Nephron (organoid): ENCODE measurements at regions not wholly inside any gene's neighbourhood (a gene's known extent, or its start where the extent isn't known, plus 50 kb on each side); places are given as distances from the start of the nearest gene placed in this dataset.
A peak's percentile ranks its signal among the peaks of the same experiment; 100 is the strongest.
"Not testable (repeated sequence)": the region's sequence is repeated elsewhere in the genome, so short reads cannot be mapped to it uniquely, and the experiment has no call there.

Experiments used
- H3K27ac Mint-ChIP-seq, 3 experiments: 2 replicates each; pipeline ENCODE4 v1.8.0; 2020; ENCODE audit warnings: mixed read lengths in 3 of 3, mild to moderate bottlenecking in 2 of 3, moderate library complexity in 1 of 3
- H3K27me3 Mint-ChIP-seq: 2 replicates; pipeline ENCODE4 v1.8.0; 2021; ENCODE audit warnings: low read depth, mild to moderate bottlenecking, moderate library complexity, mixed read lengths
- H3K36me3 Mint-ChIP-seq: 2 replicates; pipeline ENCODE4 v1.8.0; 2020; ENCODE audit warnings: low read depth, mixed read lengths
- H3K4me1 Mint-ChIP-seq: 2 replicates; pipeline ENCODE4 v1.8.0; 2020; ENCODE audit warnings: mixed read lengths
- H3K4me3 Mint-ChIP-seq, 3 experiments: 2 replicates each; pipeline ENCODE4 v1.8.0; 2020; ENCODE audit warnings: mild to moderate bottlenecking in 3 of 3, mixed read lengths in 3 of 3, moderate library complexity in 2 of 3
- H3K9me3 Mint-ChIP-seq: 2 replicates; pipeline ENCODE4 v1.8.0; 2020; ENCODE audit warnings: mixed read lengths
- CTCF ChIP-seq, 3 experiments: fragments of 200-600 bp; sonication (generic); IDR thresholded peaks; one replicate each; pipeline ENCODE4 v1.5.0; 2021; ENCODE audit warnings: antibody characterized with exemption in 3 of 3; ENCODE audit not compliant: unreplicated experiment in 3 of 3

- Mint-ChIP-seq H3K36me3 (no peaks in the 10 kb centered on the region), H3K4me3 (peak overlapping the region in 1 of 3 experiments; percentile 22), H3K9me3 (no peaks in the 10 kb centered on the region), H3K27me3 (peaks cover 35% of the 10 kb centered on the region), H3K27ac (peak overlapping the region; percentile 17 to 35 (median 31)), H3K4me1 (peaks cover 55% of the 10 kb centered on the region)
- TF ChIP-seq CTCF (IDR thresholded peaks at IDR 0.05; ENCODE audit: unreplicated experiment in 3 of 3): no peak
These were observed 429.0 kb downstream of the PREX1 start for GRCh38 chr20:48398506-48399449.

- peaks cover 59% of the 10 kb centered on the region for H3K4me1 Mint-ChIP-seq
- H3K36me3 Mint-ChIP-seq, H3K9me3 Mint-ChIP-seq: not testable (repeated sequence)
- H3K4me3 Mint-ChIP-seq: peak overlapping the region in 1 of 3 experiments; percentile 27
- peak overlapping the region; percentile 77 to 86 (median 81) for H3K27ac Mint-ChIP-seq
- H3K27me3 Mint-ChIP-seq: peaks cover 32% of the 10 kb centered on the region
These were observed 430.6 kb downstream of the PREX1 start for GRCh38 chr20:48396981-48397861.

- peak overlapping the region in 1 of 3 experiments; percentile 18 for H3K4me3 Mint-ChIP-seq
- H3K27ac Mint-ChIP-seq: peak overlapping the region in 2 of 3 experiments; percentile 77 to 86
- H3K27me3 Mint-ChIP-seq: peaks cover 26% of the 10 kb centered on the region
- TF ChIP-seq CTCF (IDR thresholded peaks at IDR 0.05; ENCODE audit: unreplicated experiment in 3 of 3): no peak
- peaks cover 3% of the 10 kb centered on the region for H3K36me3 Mint-ChIP-seq
- H3K4me1 Mint-ChIP-seq: peaks cover 57% of the 10 kb centered on the region
- peaks cover 10% of the 10 kb centered on the region for H3K9me3 Mint-ChIP-seq
These were observed 431.8 kb downstream of the PREX1 start for GRCh38 chr20:48395816-48396546.

GRCh38 chr20:48394415-48395081 is 433.3 kb downstream of the PREX1 start:
- Mint-ChIP-seq H3K36me3 (peaks cover 3% of the 10 kb centered on the region), H3K27ac (no peak overlapping the region), H3K27me3 (peaks cover 22% of the 10 kb centered on the region), H3K4me1 (peaks cover 51% of the 10 kb centered on the region), H3K9me3 (peaks cover 16% of the 10 kb centered on the region), H3K4me3 (peak overlapping the region in 1 of 3 experiments; percentile 9)
- TF ChIP-seq CTCF (IDR thresholded peaks at IDR 0.05; ENCODE audit: unreplicated experiment in 3 of 3): no peak

- no peak overlapping the region for H3K27ac Mint-ChIP-seq
- TF ChIP-seq CTCF (IDR thresholded peaks at IDR 0.05; ENCODE audit: unreplicated experiment in 3 of 3): no peak
- H3K36me3 Mint-ChIP-seq: peaks cover 3% of the 10 kb centered on the region
- H3K27me3 Mint-ChIP-seq: peaks cover 22% of the 10 kb centered on the region
- peaks cover 16% of the 10 kb centered on the region for H3K9me3 Mint-ChIP-seq
- H3K4me1 Mint-ChIP-seq: peaks cover 44% of the 10 kb centered on the region
- no peak overlapping the region for H3K4me3 Mint-ChIP-seq
These were observed 434.0 kb downstream of the PREX1 start for GRCh38 chr20:48393737-48394314.
